H1 (cell line): ENCODE measurements at regions not wholly inside any gene's neighbourhood (a gene's known extent, or its start where the extent isn't known, plus 50 kb on each side); places are given as distances from the start of the nearest gene placed in this dataset.

Experiments used
- CTCF ChIA-PET: fragments of 300-600 bp; sonication (Branson Sonifier 250); formaldehyde crosslinking; loops from one replicate; lab custom pipeline; 2021; ENCODE audit not compliant: partially characterized antibody; lab: Charles Lee
- POLR2A ChIA-PET: fragments of 300-600 bp; sonication (Branson Sonifier 250); formaldehyde crosslinking; loops from one replicate; lab custom pipeline; 2021; ENCODE audit warnings: inconsistent platforms; ENCODE audit not compliant: partially characterized antibody; lab: Charles Lee
- DNase-seq, 2 experiments: peaks; one replicate each; pipeline versions ENCODE4 v3.0.0 to v3.0.0-alpha.2; 2010 to 2022; ENCODE audit warnings: low spot score in 2 of 2, low read depth in 1 of 2, mixed read lengths in 1 of 2
- FAIRE-seq: peaks from 2 replicates; lab custom pipeline; 2011; peaks lifted over from hg19 to GRCh38; lab: Jason Lieb, UNC
- H2AFZ ChIP-seq: 2 replicates; pipeline ENCODE4 v1.8.1; 2012; ENCODE audit warnings: low read length, inconsistent platforms
- H2AK5ac ChIP-seq: 2 replicates; pipeline ENCODE4 v1.6.1; 2013; ENCODE audit warnings: low read depth, low read length
- H2BK120ac ChIP-seq: replicated peaks from 2 replicates; pipeline ENCODE3; 2013; ENCODE audit warnings: low read depth, low read length, inconsistent platforms
- H2BK12ac ChIP-seq: 2 replicates; pipeline ENCODE4 v1.6.1; 2013; ENCODE audit warnings: low read depth, low read length
- H2BK15ac ChIP-seq: 2 replicates; pipeline ENCODE4 v1.6.1; 2013; ENCODE audit warnings: low read length
- H2BK20ac ChIP-seq: 2 replicates; pipeline ENCODE4 v1.6.1; 2013; ENCODE audit warnings: low read length
- H2BK5ac ChIP-seq: 2 replicates; pipeline ENCODE4 v1.6.1; 2013; ENCODE audit warnings: low read depth, low read length
- H3K14ac ChIP-seq: 2 replicates; pipeline ENCODE4 v1.6.1; 2013; ENCODE audit warnings: inconsistent platforms; ENCODE audit not compliant: insufficient read length
- H3K18ac ChIP-seq: 2 replicates; pipeline ENCODE4 v1.6.1; 2013; ENCODE audit warnings: low read length; ENCODE audit errors: extremely low read depth
- H3K23ac ChIP-seq: 2 replicates; pipeline ENCODE4 v1.6.1; 2013; ENCODE audit warnings: inconsistent platforms; ENCODE audit not compliant: insufficient read length
- H3K23me2 ChIP-seq: 2 replicates; pipeline ENCODE4 v1.6.1; 2013; ENCODE audit warnings: low read depth, low read length
- H3K27ac ChIP-seq: 2 replicates; pipeline ENCODE4 v1.6.1; 2011; ENCODE audit warnings: low read depth, low read length, inconsistent platforms
- H3K27me3 ChIP-seq, 4 experiments: replicated peaks in 1 of 4; 1 replicate in 1 of 4; 2 replicates in 3 of 4; pipeline versions ENCODE4 v1.6.1 to v1.8.1; 2011 to 2013; ENCODE audit warnings: low read length in 3 of 4, mild to moderate bottlenecking in 3 of 4, inconsistent platforms in 2 of 4, mixed read lengths in 2 of 4, moderate library complexity in 1 of 4; ENCODE audit not compliant: control insufficient read depth in 3 of 4, insufficient read depth in 3 of 4; ENCODE audit errors: extremely low read depth in 1 of 4
- H3K36me3 ChIP-seq, 4 experiments: 2 replicates each; pipeline versions ENCODE4 v1.6.1 to v1.8.1; 2011 to 2013; ENCODE audit warnings: mild to moderate bottlenecking in 4 of 4, low read length in 3 of 4, moderate library complexity in 2 of 4, control low read depth in 1 of 4, inconsistent platforms in 1 of 4; ENCODE audit not compliant: insufficient read depth in 4 of 4, control insufficient read depth in 2 of 4
- H3K4ac ChIP-seq: replicated peaks from 2 replicates; pipeline ENCODE3; 2013; ENCODE audit warnings: low read length, low read depth, mixed read lengths, inconsistent platforms; ENCODE audit not compliant: insufficient read length
- H3K4me1 ChIP-seq, 4 experiments: replicated peaks in 1 of 4; 1 replicate in 1 of 4; 2 replicates in 3 of 4; pipeline versions ENCODE4 v1.6.1 to v1.8.1; 2011 to 2013; ENCODE audit warnings: low read length in 3 of 4, inconsistent platforms in 2 of 4, mixed read lengths in 1 of 4; ENCODE audit not compliant: insufficient read depth in 4 of 4, control insufficient read depth in 3 of 4
- H3K4me2 ChIP-seq, 2 experiments: 2 replicates each; pipeline versions ENCODE4 v1.6.1 to v1.8.1; 2011 to 2013; ENCODE audit warnings: low read depth in 2 of 2, low read length in 2 of 2, control low read depth in 1 of 2, inconsistent platforms in 1 of 2, mild to moderate bottlenecking in 1 of 2; ENCODE audit not compliant: insufficient read depth in 1 of 2
- H3K4me3 ChIP-seq, 4 experiments: fragments of 200-600, 300-600 bp in 1 of 4; sonication (generic), shearing (Covaris generic), sonication (Bioruptor Twin) in 1 of 4; 2 replicates each; pipeline versions ENCODE4 v1.5.1 to v1.8.1; 2011 to 2016; ENCODE audit warnings: low read length in 4 of 4, low read depth in 3 of 4, control low read depth in 2 of 4, inconsistent platforms in 2 of 4, mild to moderate bottlenecking in 2 of 4, mixed read lengths in 1 of 4, moderate library complexity in 1 of 4; ENCODE audit not compliant: insufficient read depth in 2 of 4; ENCODE audit errors: extremely low read depth in 1 of 4
- H3K56ac ChIP-seq: replicated peaks from 2 replicates; pipeline ENCODE3; 2013; ENCODE audit warnings: low read depth, mild to moderate bottlenecking, mixed read lengths, low read length, inconsistent platforms; ENCODE audit not compliant: insufficient read length
- H3K79me1 ChIP-seq: 2 replicates; pipeline ENCODE4 v1.6.1; 2013; ENCODE audit warnings: low read depth, low read length, control low read depth
- H3K79me2 ChIP-seq, 2 experiments: 2 replicates each; pipeline versions ENCODE4 v1.6.1 to v1.8.1; 2012 to 2013; ENCODE audit warnings: low read length in 2 of 2, mild to moderate bottlenecking in 2 of 2, inconsistent platforms in 1 of 2; ENCODE audit not compliant: insufficient read depth in 2 of 2, control insufficient read depth in 1 of 2
- H3K9ac ChIP-seq, 4 experiments: replicated peaks in 1 of 4; 1 replicate in 1 of 4; 2 replicates in 3 of 4; pipeline versions ENCODE4 v1.6.1 to v1.8.1; 2011 to 2013; ENCODE audit warnings: low read depth in 3 of 4, low read length in 3 of 4, control low read depth in 2 of 4, mild to moderate bottlenecking in 2 of 4, moderate library complexity in 2 of 4, inconsistent platforms in 1 of 4; ENCODE audit errors: extremely low read depth in 1 of 4
- H3K9me3 ChIP-seq, 2 experiments: 2 replicates each; pipeline versions ENCODE4 v1.6.1 to v1.8.1; 2012 to 2013; ENCODE audit warnings: mild to moderate bottlenecking in 2 of 2, moderate library complexity in 2 of 2, control low read depth in 1 of 2, inconsistent platforms in 1 of 2, low read depth in 1 of 2, low read length in 1 of 2, mixed read lengths in 1 of 2; ENCODE audit not compliant: insufficient read depth in 2 of 2
- H4K20me1 ChIP-seq, 2 experiments: replicated peaks in 1 of 2; 2 replicates each; pipeline versions ENCODE3 to v1.8.1; 2011 to 2013; ENCODE audit warnings: inconsistent platforms in 2 of 2, low read length in 2 of 2, mild to moderate bottlenecking in 1 of 2; ENCODE audit not compliant: insufficient read depth in 2 of 2, control insufficient read depth in 1 of 2
- H4K5ac ChIP-seq: 2 replicates; pipeline ENCODE4 v1.6.1; 2013; ENCODE audit warnings: low read length, low read depth, mixed read lengths, inconsistent platforms; ENCODE audit not compliant: insufficient read length
- H4K8ac ChIP-seq: 2 replicates; pipeline ENCODE4 v1.8.0; 2013; ENCODE audit warnings: mild to moderate bottlenecking, moderate library complexity, low read length, inconsistent platforms; ENCODE audit not compliant: insufficient read depth; ENCODE audit errors: extremely low read depth
- H4K91ac ChIP-seq: replicated peaks from 2 replicates; pipeline ENCODE3; 2013; ENCODE audit warnings: low read length, mixed read lengths, inconsistent platforms; ENCODE audit not compliant: insufficient read length
- CBX5 ChIP-seq: fragments of 300-800, 300-1000 bp; sonication (generic); IDR thresholded peaks from 2 replicates; pipeline ENCODE4 v1.7.1; 2016; ENCODE audit warnings: antibody characterized with exemption, low read length, low read depth
- MAFK ChIP-seq: IDR thresholded peaks from 2 replicates; pipeline ENCODE4 v1.6.1; 2012; ENCODE audit warnings: low read depth, mild to moderate bottlenecking, improper control_type of control experiment, low read length
- RAD21 ChIP-seq, 2 experiments: IDR thresholded peaks in 1 of 2; conservative IDR thresholded peaks in 1 of 2; 2 replicates each; pipeline ENCODE4 v1.6.1; 2011; ENCODE audit warnings: low read depth in 2 of 2, low read length in 2 of 2, improper control_type of control experiment in 1 of 2, inconsistent platforms in 1 of 2, mild to moderate bottlenecking in 1 of 2, moderate library complexity in 1 of 2
- RBBP5 ChIP-seq: IDR thresholded peaks from 2 replicates; pipeline ENCODE4 v1.7.1; 2012; ENCODE audit warnings: low read depth, mild to moderate bottlenecking, inconsistent platforms, low read length, moderate library complexity, borderline replicate concordance
- TBP ChIP-seq: IDR thresholded peaks from 2 replicates; pipeline ENCODE4 v1.6.1; 2011; ENCODE audit warnings: low read depth, low read length, improper control_type of control experiment
- WGBS, 2 experiments: shearing (Covaris generic) in 1 of 2; methylation state at CpG; one replicate each; pipeline versions ENCODE4 v1.1.6 to v1.1.7; 2013 to 2015; ENCODE audit warnings: low lambda C conversion rate in 2 of 2, mixed read lengths in 2 of 2, inconsistent platforms in 1 of 2, low coverage in 1 of 2, missing lambda C conversion rate in 1 of 2; ENCODE audit not compliant: insufficient replicate concordance in 2 of 2, insufficient coverage in 1 of 2, insufficient read length in 1 of 2; ENCODE audit errors: extremely low coverage in 1 of 2, missing lambda C conversion rate in 1 of 2; 5-methylcytosine and 5-hydroxymethylcytosine counted together
- TF ChIP-seq, protein P1 (sequence below): IDR thresholded peaks from 2 replicates; pipeline ENCODE4 v1.6.1; 2011; ENCODE audit warnings: low read length, improper control_type of control experiment
- TF ChIP-seq, protein P2 (sequence below), 3 experiments: IDR thresholded peaks; 1 replicate in 2 of 3; 2 replicates in 1 of 3; pipeline versions ENCODE4 v1.5.1 to v1.6.1; 2011; ENCODE audit warnings: low read length in 3 of 3, mild to moderate bottlenecking in 3 of 3, inconsistent platforms in 2 of 3, low read depth in 1 of 3, moderate library complexity in 1 of 3; ENCODE audit not compliant: insufficient read depth in 1 of 3; ENCODE audit errors: control extremely low read depth in 1 of 3

DNA sequence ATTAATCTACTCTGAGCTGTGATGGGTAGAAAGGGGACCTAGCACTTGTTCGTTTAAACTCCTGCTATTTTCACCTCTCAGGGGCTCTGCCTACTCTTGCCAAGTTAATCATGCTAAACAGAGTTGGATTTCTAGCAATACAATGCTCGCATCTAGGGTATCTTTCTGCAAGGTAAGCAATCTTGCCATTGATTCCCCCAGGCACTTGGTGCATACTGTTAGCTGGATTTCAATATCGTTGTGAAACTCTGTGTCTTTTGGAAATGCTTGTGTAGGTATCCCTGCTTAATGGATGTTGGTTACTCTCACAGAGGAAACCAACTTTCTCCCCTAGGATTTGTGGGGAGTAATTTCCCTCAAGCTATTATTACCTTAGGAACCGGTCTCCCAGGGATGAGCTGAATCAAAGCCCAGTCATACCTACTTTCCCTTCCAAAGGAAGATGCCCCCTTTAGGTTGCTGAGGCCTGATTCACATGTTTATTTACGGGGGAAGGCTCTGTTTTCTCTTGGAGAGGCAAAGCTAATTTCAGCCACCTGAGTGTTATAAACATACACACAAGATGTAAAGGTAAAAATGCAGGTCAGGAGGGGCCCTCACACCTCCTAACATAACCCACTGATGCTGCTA, 366.8 kb downstream of the FBXW7 start:
- Histone ChIP-seq H3K56ac (no peak overlapping the region), H3K79me2 (no peaks in the 10 kb centered on the region), H3K9ac (no peak overlapping the region), H2BK15ac (no peak overlapping the region), H3K23me2 (no peaks in the 10 kb centered on the region), H3K18ac (no peak overlapping the region), H4K91ac (no peak overlapping the region), H4K20me1 (no peaks in the 10 kb centered on the region), H3K4me1 (peaks cover 3 to 19% (median 10%) of the 10 kb centered on the region in 4 experiments), H2AK5ac (no peak overlapping the region), H3K36me3 (no peaks in the 10 kb centered on the region), H3K4ac (no peak overlapping the region), H3K14ac (no peak overlapping the region), H2BK12ac (no peak overlapping the region), H2BK5ac (no peak overlapping the region), H3K27ac (no peak overlapping the region), H3K23ac (no peak overlapping the region), H3K27me3 (no peaks in the 10 kb centered on the region), H3K4me3 (no peak overlapping the region), H4K8ac (no peak overlapping the region), H2BK120ac (no peak overlapping the region), H2AFZ (peak overlapping the region; percentile 93), H4K5ac (no peak overlapping the region), H3K79me1 (no peaks in the 10 kb centered on the region), H2BK20ac (no peak overlapping the region), H3K4me2 (no peak overlapping the region), H3K9me3 (no peaks in the 10 kb centered on the region)
- TF ChIP-seq, protein P1, sequence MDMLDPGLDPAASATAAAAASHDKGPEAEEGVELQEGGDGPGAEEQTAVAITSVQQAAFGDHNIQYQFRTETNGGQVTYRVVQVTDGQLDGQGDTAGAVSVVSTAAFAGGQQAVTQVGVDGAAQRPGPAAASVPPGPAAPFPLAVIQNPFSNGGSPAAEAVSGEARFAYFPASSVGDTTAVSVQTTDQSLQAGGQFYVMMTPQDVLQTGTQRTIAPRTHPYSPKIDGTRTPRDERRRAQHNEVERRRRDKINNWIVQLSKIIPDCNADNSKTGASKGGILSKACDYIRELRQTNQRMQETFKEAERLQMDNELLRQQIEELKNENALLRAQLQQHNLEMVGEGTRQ, result no peak
- TF ChIP-seq CBX5, result no peak
- TF ChIP-seq RBBP5, result no peak
- TF ChIP-seq, protein P2, sequence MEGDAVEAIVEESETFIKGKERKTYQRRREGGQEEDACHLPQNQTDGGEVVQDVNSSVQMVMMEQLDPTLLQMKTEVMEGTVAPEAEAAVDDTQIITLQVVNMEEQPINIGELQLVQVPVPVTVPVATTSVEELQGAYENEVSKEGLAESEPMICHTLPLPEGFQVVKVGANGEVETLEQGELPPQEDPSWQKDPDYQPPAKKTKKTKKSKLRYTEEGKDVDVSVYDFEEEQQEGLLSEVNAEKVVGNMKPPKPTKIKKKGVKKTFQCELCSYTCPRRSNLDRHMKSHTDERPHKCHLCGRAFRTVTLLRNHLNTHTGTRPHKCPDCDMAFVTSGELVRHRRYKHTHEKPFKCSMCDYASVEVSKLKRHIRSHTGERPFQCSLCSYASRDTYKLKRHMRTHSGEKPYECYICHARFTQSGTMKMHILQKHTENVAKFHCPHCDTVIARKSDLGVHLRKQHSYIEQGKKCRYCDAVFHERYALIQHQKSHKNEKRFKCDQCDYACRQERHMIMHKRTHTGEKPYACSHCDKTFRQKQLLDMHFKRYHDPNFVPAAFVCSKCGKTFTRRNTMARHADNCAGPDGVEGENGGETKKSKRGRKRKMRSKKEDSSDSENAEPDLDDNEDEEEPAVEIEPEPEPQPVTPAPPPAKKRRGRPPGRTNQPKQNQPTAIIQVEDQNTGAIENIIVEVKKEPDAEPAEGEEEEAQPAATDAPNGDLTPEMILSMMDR (IDR thresholded peaks at IDR 0.05; ENCODE audit: control extremely low read depth in 1 of 3, insufficient read depth in 1 of 3, low read depth in 1 of 3, low read length in 3 of 3), result peak in 2 of 3 experiments; percentile 3 to 16; a peak in 2 of 4 replicates
- TF ChIP-seq MAFK, result 0 out of 2 replicates have a peak, but pooled peaks have one; percentile 43
- peak; percentile 17 to 23; a peak in 2 of 4 replicates for TF ChIP-seq RAD21 (IDR thresholded peaks at IDR 0.05 in 1 of 2, conservative IDR thresholded peaks at IDR 0.05 in 1 of 2; ENCODE audit: low read depth in 2 of 2, low read length in 2 of 2)
- TF ChIP-seq TBP, result no peak
- CTCF ChIA-PET, result interaction anchor here (0.6 to 1.4 kb wide), 5 partner anchors 60 to 886 kb away, joined by 3 read pairs; no protein-coding TSS in a partner anchor
- WGBS, 2 experiments, result 63% methylated on average over 5 of the region's 5 CpGs; no CpG with 5 or more reads in 1 of the 2 experiments
- DNase-seq (no peak), FAIRE-seq (no peak)
- POLR2A ChIA-PET, result no interaction called here
